ENCODE measurements at regions not wholly inside any gene's neighbourhood (a gene's known extent, or its start where the extent isn't known, plus 50 kb on each side); places are given as distances from the start of the nearest gene placed in this dataset.

- Mint-ChIP-seq H3K27ac (no peak overlapping the region), H3K4me1 (no peaks in the 10 kb centered on the region), H3K36me3 (no peaks in the 10 kb centered on the region), H3K4me3 (no peak overlapping the region), H3K27me3 (ENCODE audit: insufficient read depth, low read depth) (peaks cover 3% of the 10 kb centered on the region), H3K9me3 (no peaks in the 10 kb centered on the region)
- no peaks in the 10 kb centered on the region for H3F3A ChIP-seq (ENCODE audit: low read depth)
- H3K27ac ChIP-seq: no peak overlapping the region
- no peak overlapping the region for H2AFZ ChIP-seq (replicated peaks)
- no peaks in the 10 kb centered on the region for H3K9me3 ChIP-seq (ENCODE audit: low read depth)
- no peaks in the 10 kb centered on the region for H3K4me1 ChIP-seq
- no peak overlapping the region for H3K4me3 ChIP-seq
- no peaks in the 10 kb centered on the region for H3K36me3 ChIP-seq
- no peak for TF ChIP-seq EZH2phosphoT487 (IDR thresholded peaks at IDR 0.05)
- TF ChIP-seq CTCF (IDR thresholded peaks at IDR 0.05): no peak
- no peak for TF ChIP-seq EZH2 (IDR thresholded peaks at IDR 0.05)
- H3K9ac ChIP-seq: no peak overlapping the region
- no peak overlapping the region for H3K4me2 ChIP-seq
- H3K27me3 ChIP-seq: no peaks in the 10 kb centered on the region
- no peaks in the 10 kb centered on the region for H4K20me1 ChIP-seq (ENCODE audit: low read depth)
- DNase-seq (ENCODE audit: low spot score): no peak
- H3K79me2 ChIP-seq (ENCODE audit: low read depth): no peaks in the 10 kb centered on the region
Observed at GRCh38 chr4:162442128-162442527, 278.3 kb upstream of the FSTL5 start.

GRCh38 chr4:162422312-162422711, 258.5 kb upstream of the FSTL5 start:
- H3F3A ChIP-seq (ENCODE audit: low read depth): no peaks in the 10 kb centered on the region
- Mint-ChIP-seq H3K4me1 (no peaks in the 10 kb centered on the region), H3K27me3 (ENCODE audit: insufficient read depth, low read depth) (peaks cover 2% of the 10 kb centered on the region), H3K27ac (no peak overlapping the region), H3K9me3 (no peaks in the 10 kb centered on the region), H3K36me3 (no peaks in the 10 kb centered on the region), H3K4me3 (no peak overlapping the region)
- no peak overlapping the region for H3K9ac ChIP-seq
- DNase-seq (ENCODE audit: low spot score): no peak
- no peaks in the 10 kb centered on the region for H3K79me2 ChIP-seq (ENCODE audit: low read depth)
- H3K36me3 ChIP-seq: no peaks in the 10 kb centered on the region
- TF ChIP-seq EZH2 (IDR thresholded peaks at IDR 0.05) (no peak), CTCF (IDR thresholded peaks at IDR 0.05) (no peak), EZH2phosphoT487 (IDR thresholded peaks at IDR 0.05) (no peak)
- H3K27ac ChIP-seq: no peak overlapping the region
- H3K27me3 ChIP-seq: no peaks in the 10 kb centered on the region
- H3K4me2 ChIP-seq: no peak overlapping the region
- no peaks in the 10 kb centered on the region for H3K4me1 ChIP-seq
- H4K20me1 ChIP-seq (ENCODE audit: low read depth): no peaks in the 10 kb centered on the region
- H3K9me3 ChIP-seq (ENCODE audit: low read depth): no peaks in the 10 kb centered on the region
- H3K4me3 ChIP-seq: no peak overlapping the region
- H2AFZ ChIP-seq (replicated peaks): no peak overlapping the region

- Histone ChIP-seq H3K4me2 (no peak overlapping the region), H4K20me1 (ENCODE audit: low read depth) (no peaks in the 10 kb centered on the region), H3K27ac (no peak overlapping the region), H3K79me2 (ENCODE audit: low read depth) (no peaks in the 10 kb centered on the region), H3K4me1 (no peaks in the 10 kb centered on the region), H3K27me3 (no peaks in the 10 kb centered on the region), H3K36me3 (no peaks in the 10 kb centered on the region), H3K9ac (no peak overlapping the region), H2AFZ (replicated peaks) (no peak overlapping the region), H3K9me3 (ENCODE audit: low read depth) (no peaks in the 10 kb centered on the region), H3K4me3 (no peak overlapping the region), H3F3A (ENCODE audit: low read depth) (no peaks in the 10 kb centered on the region)
- H3K4me1 Mint-ChIP-seq: no peaks in the 10 kb centered on the region
- TF ChIP-seq CTCF (IDR thresholded peaks at IDR 0.05) (no peak), EZH2phosphoT487 (IDR thresholded peaks at IDR 0.05) (no peak), EZH2 (IDR thresholded peaks at IDR 0.05) (no peak)
- no peak overlapping the region for H3K4me3 Mint-ChIP-seq
- no peak for DNase-seq (ENCODE audit: low spot score)
- no peaks in the 10 kb centered on the region for H3K36me3 Mint-ChIP-seq
- no peaks in the 10 kb centered on the region for H3K9me3 Mint-ChIP-seq
- H3K27ac Mint-ChIP-seq: no peak overlapping the region
- no peaks in the 10 kb centered on the region for H3K27me3 Mint-ChIP-seq (ENCODE audit: insufficient read depth, low read depth)
Observed at GRCh38 chr4:162410854-162411253, 247.1 kb upstream of the FSTL5 start.

- no peaks in the 10 kb centered on the region for H3K27me3 ChIP-seq
- DNase-seq (ENCODE audit: low spot score): no peak
- H2AFZ ChIP-seq (replicated peaks): no peak overlapping the region
- no peaks in the 10 kb centered on the region for H3K36me3 ChIP-seq
- Mint-ChIP-seq H3K9me3 (no peaks in the 10 kb centered on the region), H3K27ac (no peak overlapping the region), H3K4me1 (no peaks in the 10 kb centered on the region), H3K4me3 (no peak overlapping the region), H3K27me3 (ENCODE audit: insufficient read depth, low read depth) (no peaks in the 10 kb centered on the region), H3K36me3 (no peaks in the 10 kb centered on the region)
- H3K9ac ChIP-seq: no peak overlapping the region
- H3K4me2 ChIP-seq: no peak overlapping the region
- H3K9me3 ChIP-seq (ENCODE audit: low read depth): no peaks in the 10 kb centered on the region
- no peak for TF ChIP-seq EZH2phosphoT487 (IDR thresholded peaks at IDR 0.05)
- no peak for TF ChIP-seq EZH2 (IDR thresholded peaks at IDR 0.05)
- TF ChIP-seq CTCF (IDR thresholded peaks at IDR 0.05): no peak
- no peaks in the 10 kb centered on the region for H4K20me1 ChIP-seq (ENCODE audit: low read depth)
- H3K4me1 ChIP-seq: no peaks in the 10 kb centered on the region
- H3K27ac ChIP-seq: no peak overlapping the region
- H3K4me3 ChIP-seq: no peak overlapping the region
- no peaks in the 10 kb centered on the region for H3F3A ChIP-seq (ENCODE audit: low read depth)
- H3K79me2 ChIP-seq (ENCODE audit: low read depth): no peaks in the 10 kb centered on the region
Observed at GRCh38 chr4:162409048-162409447, 245.2 kb upstream of the FSTL5 start.
